AG10803 (cell line): ENCODE measurements at regions not wholly inside any gene's neighbourhood (a gene's known extent, or its start where the extent isn't known, plus 50 kb on each side); places are given as distances from the start of the nearest gene placed in this dataset.

ENCODE experiments used
- DNase-seq: peaks from one replicate; pipeline ENCODE4 v3.0.0; 2010; ENCODE audit warnings: low read depth
- H3K4me3 ChIP-seq: 2 replicates; pipeline ENCODE4 v1.5.1; 2011; ENCODE audit warnings: mild to moderate bottlenecking, low read length, control low read depth
- CTCF ChIP-seq: conservative IDR thresholded peaks from 2 replicates; pipeline ENCODE4 v1.5.1; 2011; ENCODE audit warnings: mild to moderate bottlenecking, low read length, control low read depth, inconsistent platforms

DNA sequence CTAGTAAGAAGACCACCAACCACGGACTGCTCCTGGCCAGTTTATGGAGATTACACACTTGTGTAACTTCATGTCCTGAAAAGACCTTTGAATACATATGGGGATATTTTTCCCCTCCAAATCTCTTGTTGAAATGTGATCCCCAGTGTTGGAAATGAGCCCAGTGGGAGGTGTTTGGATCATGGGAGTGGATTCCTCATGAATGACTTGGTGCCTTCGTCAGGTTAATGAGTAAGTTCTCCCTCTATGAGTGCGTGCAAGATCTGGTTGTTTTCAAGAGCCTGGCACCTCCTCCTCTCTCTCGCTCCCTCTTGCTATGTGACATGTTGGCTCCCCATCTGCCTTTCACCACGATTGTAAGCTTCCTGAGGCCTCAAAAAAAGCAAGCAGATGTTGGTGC is 769.0 kb upstream of the SLITRK1 start:
- peak; percentile 47 for DNase-seq
- H3K4me3 ChIP-seq, result no peak overlapping the region
- no peak for TF ChIP-seq CTCF

DNA sequence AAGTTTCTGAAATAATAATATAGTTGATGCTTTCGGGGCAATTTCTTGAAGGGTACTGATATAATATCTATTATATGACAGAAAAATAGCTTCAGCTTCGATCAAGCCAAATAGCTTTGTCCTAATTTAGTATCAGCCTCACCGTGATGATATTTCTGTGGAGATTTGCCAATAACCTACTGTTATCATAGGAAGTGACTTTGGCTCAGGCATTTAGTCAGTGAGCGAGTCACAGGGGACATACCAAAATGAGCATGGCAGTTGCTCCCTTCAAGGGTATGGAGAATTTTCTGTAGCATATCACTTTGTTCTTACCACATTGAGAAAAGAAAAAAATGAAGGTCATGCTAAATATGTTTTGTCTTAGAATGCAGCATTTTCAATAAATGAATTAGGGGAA is 767.6 kb upstream of the SLITRK1 start:
- no peak for TF ChIP-seq CTCF
- no peak overlapping the region for H3K4me3 ChIP-seq
- peak; percentile 11 for DNase-seq

DNA sequence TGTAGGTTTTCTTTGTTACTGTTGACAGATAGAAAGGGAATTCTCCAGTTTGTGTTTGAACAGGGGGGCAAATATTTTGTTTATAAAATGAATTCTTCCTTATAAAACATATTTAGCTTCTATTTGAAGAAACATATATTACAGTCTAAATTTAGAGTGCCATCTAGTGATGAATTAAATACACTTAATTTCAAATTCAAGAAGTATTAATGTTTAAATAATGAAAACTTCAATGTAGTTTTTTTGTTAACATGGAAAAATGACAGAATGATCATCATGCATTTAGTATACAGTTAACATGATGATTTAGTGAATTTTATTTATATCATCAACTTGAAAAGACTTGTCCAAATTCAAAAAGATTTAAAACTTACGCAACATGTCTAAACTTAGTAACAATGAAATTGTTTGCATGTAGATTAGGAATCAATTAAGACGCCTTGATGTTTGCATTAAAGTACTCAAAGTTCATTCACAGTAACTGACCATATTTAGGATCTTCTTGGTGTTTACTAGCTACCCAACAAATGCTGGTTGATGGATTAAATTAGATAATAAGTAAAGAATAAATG is 765.9 kb upstream of the SLITRK1 start:
- 0 out of 2 replicates have a peak, but pooled peaks have one; percentile 6 for TF ChIP-seq CTCF
- DNase-seq, result no peak

GRCh38 chr13:84646957-84647356 is 764.7 kb upstream of the SLITRK1 start:
- no peak for DNase-seq
- no peak for TF ChIP-seq CTCF
- no peak overlapping the region for H3K4me3 ChIP-seq

More for the DNA sequence above, 765.9 kb upstream of the SLITRK1 start:
- no peak overlapping the region for H3K4me3 ChIP-seq

DNA sequence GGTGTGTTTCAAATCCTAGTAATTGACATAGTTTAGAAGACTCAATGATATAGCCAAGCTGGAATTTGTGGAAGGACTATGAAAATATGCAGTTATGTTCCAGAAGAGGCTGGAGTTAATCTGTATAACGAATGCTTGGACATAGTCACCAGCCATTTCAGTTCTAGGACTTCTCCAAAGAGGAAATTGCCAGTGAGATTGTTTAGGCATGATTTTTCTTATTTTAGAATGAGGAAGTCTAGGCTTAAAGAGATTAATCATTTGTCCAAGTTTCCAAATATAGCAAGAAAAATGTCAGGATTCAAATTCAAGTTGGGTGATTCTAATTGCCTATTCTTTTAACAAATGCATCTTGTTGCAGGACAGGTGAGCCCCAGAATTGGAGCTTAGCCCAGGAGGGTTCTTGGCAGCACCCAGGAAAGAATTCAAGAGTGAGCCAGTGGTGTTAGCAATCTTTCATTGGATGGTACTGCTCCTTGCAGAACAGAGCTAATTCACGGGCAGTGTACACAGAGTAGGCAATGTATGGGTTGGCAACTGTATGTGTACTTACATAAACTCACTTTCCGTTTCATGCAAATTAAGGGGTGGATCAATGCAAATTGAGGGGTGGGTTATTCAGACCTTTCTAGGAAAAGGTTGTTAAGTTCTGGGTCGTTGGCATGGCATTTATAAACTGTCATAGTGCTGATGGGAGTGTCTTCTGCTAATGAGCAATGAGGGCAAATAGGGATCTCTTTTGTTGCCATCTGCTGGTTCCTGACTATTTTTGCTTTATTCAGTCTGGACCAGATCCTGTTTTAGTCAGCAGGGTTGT is 763.1 kb upstream of the SLITRK1 start:
- H3K4me3 ChIP-seq, result no peak overlapping the region
- DNase-seq, result peak; percentile 88
- no peak for TF ChIP-seq CTCF

DNA sequence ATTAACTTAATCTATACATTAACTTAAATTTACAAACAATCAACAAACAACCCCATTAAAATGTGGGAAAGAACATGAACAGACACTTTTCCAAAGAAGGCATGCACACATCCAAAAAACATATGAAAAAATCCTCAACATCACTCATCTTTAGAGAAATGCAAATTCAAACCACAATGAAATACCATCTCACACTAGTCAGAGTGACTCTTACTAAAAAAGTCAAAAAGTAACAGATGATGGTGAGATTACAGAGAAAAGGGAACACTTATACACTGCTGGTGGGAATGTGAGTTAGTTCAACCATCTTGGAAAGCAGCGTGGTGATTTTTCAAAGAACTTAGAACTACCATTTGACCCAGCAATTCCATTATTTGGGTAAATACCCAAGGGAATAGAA is 759.2 kb upstream of the SLITRK1 start:
- peak; percentile 31 for DNase-seq
- no peak for TF ChIP-seq CTCF

GRCh38 chr13:84640691-84641090 is 758.4 kb upstream of the SLITRK1 start:
- no peak for TF ChIP-seq CTCF
- H3K4me3 ChIP-seq, result no peak overlapping the region
- DNase-seq, result no peak

More for the DNA sequence above, 759.2 kb upstream of the SLITRK1 start:
- H3K4me3 ChIP-seq, result no peak overlapping the region
